ENCODE measurements at regions not wholly inside any gene's neighbourhood (a gene's known extent, or its start where the extent isn't known, plus 50 kb on each side); places are given as distances from the start of the nearest gene placed in this dataset.

DNA sequence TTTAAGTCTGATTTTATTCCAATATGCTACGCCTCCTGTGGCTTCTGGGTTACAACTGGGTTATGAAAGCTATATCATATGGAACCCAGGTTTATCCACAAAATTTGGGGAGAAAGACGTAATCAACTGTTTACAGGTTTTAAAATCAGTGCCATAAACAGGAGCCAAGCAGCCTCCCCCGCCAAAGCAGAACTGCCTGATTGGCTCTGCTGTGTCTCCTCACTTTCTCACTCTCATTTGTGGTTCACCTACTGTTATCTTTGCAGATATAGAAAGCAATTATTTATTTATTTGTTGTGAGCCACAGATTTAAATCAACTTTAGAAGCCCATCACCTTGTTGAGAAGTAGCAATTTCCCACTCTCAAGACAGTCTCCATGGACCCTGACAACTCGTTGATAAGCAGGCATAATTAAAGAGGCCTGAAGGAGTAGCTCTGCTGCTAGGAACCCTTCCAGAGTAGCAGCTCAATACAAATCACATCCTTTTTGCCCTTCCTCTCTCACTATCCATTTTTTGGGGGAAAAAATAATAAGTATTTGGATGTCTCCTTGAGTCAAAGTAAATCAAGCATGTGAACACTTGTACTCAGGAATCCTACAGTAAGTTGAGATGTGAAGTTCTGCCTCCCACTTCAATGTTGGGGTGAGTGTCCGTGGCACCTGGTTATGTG is 191.0 kb upstream of the CCDC150 start:
- no peak for FAIRE-seq
- Mint-ChIP-seq H3K36me3 (ENCODE audit: low read depth, unreplicated experiment) (no peaks in the 10 kb centered on the region), H3K27ac (ENCODE audit: unreplicated experiment) (no peak overlapping the region), H3K4me1 (ENCODE audit: low read depth, unreplicated experiment) (no peaks in the 10 kb centered on the region), H3K4me3 (ENCODE audit: unreplicated experiment) (no peak overlapping the region), H3K27me3 (ENCODE audit: low read depth, unreplicated experiment) (peaks cover 7% of the 10 kb centered on the region), H3K9me3 (ENCODE audit: unreplicated experiment) (peaks cover 3% of the 10 kb centered on the region)
- H3K4me3 ChIP-seq (ENCODE audit: insufficient read depth, low read depth, low read length), result no peak overlapping the region
- no peaks in the 10 kb centered on the region for H3K9me3 ChIP-seq (ENCODE audit: insufficient read depth, low read depth, low read length)
- H3K4me1 ChIP-seq (ENCODE audit: insufficient read depth, low read length), result no peaks in the 10 kb centered on the region
- H2AFZ ChIP-seq (ENCODE audit: low read depth, low read length), result no peak overlapping the region
- no peaks in the 10 kb centered on the region for H4K20me1 ChIP-seq (ENCODE audit: insufficient read depth, low read length)
- H3K79me2 ChIP-seq (ENCODE audit: insufficient read depth, low read length), result no peaks in the 10 kb centered on the region
- no peak overlapping the region for H3K4me2 ChIP-seq (ENCODE audit: low read length)
- H3K9ac ChIP-seq (ENCODE audit: low read length), result no peak overlapping the region
- no peak for DNase-seq (ENCODE audit: low read depth)
- TF ChIP-seq EZH2 (IDR thresholded peaks at IDR 0.05; ENCODE audit: insufficient read depth, low read length), result no peak
- TF ChIP-seq, protein P1, sequence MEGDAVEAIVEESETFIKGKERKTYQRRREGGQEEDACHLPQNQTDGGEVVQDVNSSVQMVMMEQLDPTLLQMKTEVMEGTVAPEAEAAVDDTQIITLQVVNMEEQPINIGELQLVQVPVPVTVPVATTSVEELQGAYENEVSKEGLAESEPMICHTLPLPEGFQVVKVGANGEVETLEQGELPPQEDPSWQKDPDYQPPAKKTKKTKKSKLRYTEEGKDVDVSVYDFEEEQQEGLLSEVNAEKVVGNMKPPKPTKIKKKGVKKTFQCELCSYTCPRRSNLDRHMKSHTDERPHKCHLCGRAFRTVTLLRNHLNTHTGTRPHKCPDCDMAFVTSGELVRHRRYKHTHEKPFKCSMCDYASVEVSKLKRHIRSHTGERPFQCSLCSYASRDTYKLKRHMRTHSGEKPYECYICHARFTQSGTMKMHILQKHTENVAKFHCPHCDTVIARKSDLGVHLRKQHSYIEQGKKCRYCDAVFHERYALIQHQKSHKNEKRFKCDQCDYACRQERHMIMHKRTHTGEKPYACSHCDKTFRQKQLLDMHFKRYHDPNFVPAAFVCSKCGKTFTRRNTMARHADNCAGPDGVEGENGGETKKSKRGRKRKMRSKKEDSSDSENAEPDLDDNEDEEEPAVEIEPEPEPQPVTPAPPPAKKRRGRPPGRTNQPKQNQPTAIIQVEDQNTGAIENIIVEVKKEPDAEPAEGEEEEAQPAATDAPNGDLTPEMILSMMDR (IDR thresholded peaks at IDR 0.05; ENCODE audit: insufficient read depth, low read depth, low read length), result no peak
- H3K27ac ChIP-seq (ENCODE audit: low read depth, low read length), result no peak overlapping the region
- H3K36me3 ChIP-seq (ENCODE audit: insufficient read depth, low read length), result no peaks in the 10 kb centered on the region
- H3K27me3 ChIP-seq (ENCODE audit: insufficient read depth, low read length), result no peaks in the 10 kb centered on the region

DNA sequence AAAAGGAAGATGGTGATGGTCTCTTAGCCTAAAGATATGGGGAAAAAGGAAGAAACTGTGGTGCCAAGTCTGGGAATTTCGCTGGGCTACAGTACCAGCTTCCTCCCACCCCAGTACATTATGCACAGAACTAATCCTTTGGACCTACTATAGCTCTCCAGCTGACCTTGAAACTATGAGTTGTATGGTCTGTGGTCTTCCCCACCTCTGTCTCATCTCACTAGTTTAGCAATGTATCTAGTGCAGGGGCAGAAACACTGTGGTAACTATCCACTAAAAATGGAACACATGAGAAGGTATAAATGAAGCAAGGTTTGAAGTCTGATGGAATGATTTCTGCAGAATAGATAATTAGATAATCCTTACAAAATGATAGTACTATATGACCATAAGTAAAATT is 190.4 kb upstream of the CCDC150 start:
- TF ChIP-seq, protein P1 (IDR thresholded peaks at IDR 0.05; ENCODE audit: insufficient read depth, low read depth, low read length), result no peak
- no peak for TF ChIP-seq EZH2 (IDR thresholded peaks at IDR 0.05; ENCODE audit: insufficient read depth, low read length)

DNA sequence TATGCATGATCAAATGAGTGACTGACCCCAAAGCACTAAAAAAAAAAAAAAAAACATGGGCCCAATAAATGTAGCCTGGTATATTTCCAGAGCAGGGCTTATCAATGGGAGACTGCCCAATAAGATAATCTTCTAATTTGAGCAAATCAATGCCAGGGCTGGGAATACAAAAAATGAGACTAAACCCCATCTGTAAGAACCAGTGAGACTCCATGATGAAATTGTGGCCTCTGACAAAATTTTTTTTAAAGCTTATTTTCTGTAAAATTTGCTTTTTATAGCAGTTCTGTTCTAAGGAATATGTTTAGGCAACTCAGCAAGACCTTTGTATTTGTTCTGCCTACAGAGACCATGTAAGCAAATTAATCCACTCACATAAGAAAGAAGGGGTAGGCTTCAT is 186.8 kb upstream of the CCDC150 start:
- TF ChIP-seq, protein P1 (IDR thresholded peaks at IDR 0.05; ENCODE audit: insufficient read depth, low read depth, low read length), result no peak
- no peak for TF ChIP-seq EZH2 (IDR thresholded peaks at IDR 0.05; ENCODE audit: insufficient read depth, low read length)
- Histone ChIP-seq H2AFZ (ENCODE audit: low read depth, low read length) (no peak overlapping the region), H3K9me3 (ENCODE audit: insufficient read depth, low read depth, low read length) (no peaks in the 10 kb centered on the region), H3K4me2 (ENCODE audit: low read length) (no peak overlapping the region), H3K4me3 (ENCODE audit: insufficient read depth, low read depth, low read length) (no peak overlapping the region), H4K20me1 (ENCODE audit: insufficient read depth, low read length) (no peaks in the 10 kb centered on the region), H3K36me3 (ENCODE audit: insufficient read depth, low read length) (no peaks in the 10 kb centered on the region), H3K27me3 (ENCODE audit: insufficient read depth, low read length) (peaks cover 17% of the 10 kb centered on the region), H3K4me1 (ENCODE audit: insufficient read depth, low read length) (no peaks in the 10 kb centered on the region), H3K79me2 (ENCODE audit: insufficient read depth, low read length) (no peaks in the 10 kb centered on the region), H3K9ac (ENCODE audit: low read length) (no peak overlapping the region), H3K27ac (ENCODE audit: low read depth, low read length) (no peak overlapping the region)
- no peak overlapping the region for H3K4me3 Mint-ChIP-seq (ENCODE audit: unreplicated experiment)
- H3K9me3 Mint-ChIP-seq (ENCODE audit: unreplicated experiment), result no peaks in the 10 kb centered on the region
- DNase-seq (ENCODE audit: low read depth) (no peak), FAIRE-seq (no peak)
- H3K27ac Mint-ChIP-seq (ENCODE audit: unreplicated experiment), result no peak overlapping the region
- H3K4me1 Mint-ChIP-seq (ENCODE audit: low read depth, unreplicated experiment), result no peaks in the 10 kb centered on the region
- no peaks in the 10 kb centered on the region for H3K36me3 Mint-ChIP-seq (ENCODE audit: low read depth, unreplicated experiment)
- H3K27me3 Mint-ChIP-seq (ENCODE audit: low read depth, unreplicated experiment), result peaks cover 26% of the 10 kb centered on the region

More for the DNA sequence above, 190.4 kb upstream of the CCDC150 start:
- Histone ChIP-seq H3K36me3 (ENCODE audit: insufficient read depth, low read length) (no peaks in the 10 kb centered on the region), H3K4me1 (ENCODE audit: insufficient read depth, low read length) (no peaks in the 10 kb centered on the region), H3K27me3 (ENCODE audit: insufficient read depth, low read length) (no peaks in the 10 kb centered on the region), H3K4me3 (ENCODE audit: insufficient read depth, low read depth, low read length) (no peak overlapping the region), H3K9ac (ENCODE audit: low read length) (no peak overlapping the region), H4K20me1 (ENCODE audit: insufficient read depth, low read length) (no peaks in the 10 kb centered on the region), H3K9me3 (ENCODE audit: insufficient read depth, low read depth, low read length) (no peaks in the 10 kb centered on the region), H3K4me2 (ENCODE audit: low read length) (no peak overlapping the region), H3K27ac (ENCODE audit: low read depth, low read length) (no peak overlapping the region), H2AFZ (ENCODE audit: low read depth, low read length) (no peak overlapping the region), H3K79me2 (ENCODE audit: insufficient read depth, low read length) (no peaks in the 10 kb centered on the region)
- Mint-ChIP-seq H3K9me3 (ENCODE audit: unreplicated experiment) (peaks cover 3% of the 10 kb centered on the region), H3K4me3 (ENCODE audit: unreplicated experiment) (no peak overlapping the region), H3K4me1 (ENCODE audit: low read depth, unreplicated experiment) (no peaks in the 10 kb centered on the region), H3K36me3 (ENCODE audit: low read depth, unreplicated experiment) (no peaks in the 10 kb centered on the region), H3K27me3 (ENCODE audit: low read depth, unreplicated experiment) (peaks cover 7% of the 10 kb centered on the region), H3K27ac (ENCODE audit: unreplicated experiment) (no peak overlapping the region)
- DNase-seq (ENCODE audit: low read depth) (no peak), FAIRE-seq (no peak)
